HepG2 (cell line): ENCODE measurements at regions not wholly inside any gene's neighbourhood (a gene's known extent, or its start where the extent isn't known, plus 50 kb on each side); places are given as distances from the start of the nearest gene placed in this dataset.

Experiments used
- ATF1 ChIP-seq: IDR thresholded peaks from 2 replicates; pipeline ENCODE4 v1.6.1; 2016; ENCODE audit warnings: mild to moderate bottlenecking, control low read depth
- ATF4 ChIP-seq, 2 experiments: fragments of 450-650 bp in 1 of 2; sonication (generic) in 1 of 2; formaldehyde crosslinking; IDR thresholded peaks; 2 replicates each; pipeline versions ENCODE4 v1.5.0 to v1.8.0; 2020 to 2022; ENCODE audit warnings: mild to moderate bottlenecking in 1 of 2, missing genetic modification reagents in 1 of 2
- CTCF ChIP-seq: sonication (generic); formaldehyde crosslinking; IDR thresholded peaks from 2 replicates; pipeline ENCODE4 v1.5.0; 2020; ENCODE audit warnings: mild to moderate bottlenecking, missing genetic modification reagents, moderate library complexity
- ESRRA ChIP-seq: sonication (generic); formaldehyde crosslinking; IDR thresholded peaks from 2 replicates; pipeline ENCODE4 v1.5.1; 2020; ENCODE audit warnings: mild to moderate bottlenecking, low read depth, missing genetic modification reagents
- GPN1 ChIP-seq: sonication (generic); formaldehyde crosslinking; IDR thresholded peaks from 2 replicates; pipeline ENCODE4 v1.5.1; 2020; ENCODE audit warnings: missing genetic modification reagents, borderline replicate concordance
- NFATC3 ChIP-seq: sonication (generic); formaldehyde crosslinking; IDR thresholded peaks from 2 replicates; pipeline ENCODE4 v1.5.1; 2020; ENCODE audit warnings: mild to moderate bottlenecking, missing genetic modification reagents
- SIX4 ChIP-seq: sonication (generic); formaldehyde crosslinking; IDR thresholded peaks from 2 replicates; pipeline ENCODE4 v1.4.0; 2020; ENCODE audit warnings: missing genetic modification reagents
- SRF ChIP-seq: IDR thresholded peaks from 2 replicates; pipeline ENCODE4 v1.6.1; 2011; ENCODE audit warnings: mild to moderate bottlenecking, low read depth, low read length, moderate library complexity
- ZBTB26 ChIP-seq: IDR thresholded peaks from 2 replicates; pipeline ENCODE4 v1.6.1; 2016; ENCODE audit warnings: missing compliant biosample characterization, missing genetic modification reagents, borderline replicate concordance
- ZFX ChIP-seq: sonication (generic); formaldehyde crosslinking; IDR thresholded peaks from 2 replicates; pipeline ENCODE4 v1.4.0; 2020; ENCODE audit warnings: mild to moderate bottlenecking, low read depth, missing genetic modification reagents, moderate library complexity
- ZNF3 ChIP-seq: IDR thresholded peaks from 2 replicates; pipeline ENCODE4 v1.7.0; 2017; ENCODE audit warnings: inconsistent platforms
- ZNF550 ChIP-seq: sonication (generic); formaldehyde crosslinking; IDR thresholded peaks from 2 replicates; pipeline ENCODE4 v1.4.0; 2020; ENCODE audit warnings: mild to moderate bottlenecking, missing genetic modification reagents, borderline replicate concordance
- ZSCAN30 ChIP-seq: sonication (generic); formaldehyde crosslinking; IDR thresholded peaks from 2 replicates; pipeline ENCODE4 v1.5.0; 2020; ENCODE audit warnings: mild to moderate bottlenecking, missing genetic modification reagents

- TF ChIP-seq ATF4 (CRISPR knock-in tag; IDR thresholded peaks at IDR 0.05) (no peak), SRF (no peak), ZNF550 (CRISPR knock-in tag) (no peak), ESRRA (CRISPR knock-in tag) (no peak), NFATC3 (CRISPR knock-in tag) (no peak), ZNF3 (CRISPR knock-in tag) (no peak), ATF1 (no peak), ZFX (CRISPR knock-in tag) (no peak), CTCF (no peak), ZBTB26 (CRISPR knock-in tag) (no peak), GPN1 (CRISPR knock-in tag) (no peak), SIX4 (CRISPR knock-in tag) (no peak), ZSCAN30 (CRISPR knock-in tag) (no peak)
These were observed 177.9 kb upstream of the DUSP10 start for GRCh38 chr1:221919743-221920142.
